ENCODE measurements at regions not wholly inside any gene's neighbourhood (a gene's known extent, or its start where the extent isn't known, plus 50 kb on each side); places are given as distances from the start of the nearest gene placed in this dataset.
A peak's percentile ranks its signal among the peaks of the same experiment; 100 is the strongest.

DNA sequence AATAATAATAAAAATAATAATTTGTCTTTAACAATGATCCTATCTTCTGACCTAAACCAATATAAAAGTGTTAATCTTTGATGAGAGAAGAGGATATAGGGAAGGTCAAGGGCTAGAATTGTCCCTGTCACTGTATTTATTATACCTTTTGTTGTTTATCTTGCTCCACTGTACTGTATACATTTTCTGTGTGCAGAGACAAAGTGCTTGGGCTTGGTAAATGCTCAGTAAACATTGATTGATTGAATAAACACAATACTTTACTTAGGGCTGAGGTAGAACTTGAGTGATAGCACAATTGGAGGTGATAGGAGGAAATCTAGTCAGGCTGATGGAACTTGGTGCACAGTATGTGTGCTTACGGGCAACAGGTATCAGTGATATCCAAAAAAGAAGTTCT lies 161.2 kb downstream of the ARRDC3 start:
- H3K36me3 ChIP-seq = no peaks in the 10 kb centered on the region
- H3K4me3 ChIP-seq = no peak overlapping the region
- H3K4me1 ChIP-seq = peaks cover 0 to 21% (median 0%) of the 10 kb centered on the region in 9 donors
- DNase-seq = no peak
- ATAC-seq = no peak
- intact Hi-C loops (cut with DNase I) = loop anchor here in 4 of 10 donors (5.0 to 10.0 kb wide), 5 partner anchors 117 to 357 kb away; partner anchors contain the start of gene ARRDC3 (in 2 of the 4)
- no peak overlapping the region for H3K27ac ChIP-seq
- no peaks in the 10 kb centered on the region for H3K9me3 ChIP-seq
- 97 to 100% methylated on average over 1 of the region's 1 CpG for WGBS, 2 donors
- H3K27me3 ChIP-seq = no peaks in the 10 kb centered on the region
- TF ChIP-seq, protein P1, sequence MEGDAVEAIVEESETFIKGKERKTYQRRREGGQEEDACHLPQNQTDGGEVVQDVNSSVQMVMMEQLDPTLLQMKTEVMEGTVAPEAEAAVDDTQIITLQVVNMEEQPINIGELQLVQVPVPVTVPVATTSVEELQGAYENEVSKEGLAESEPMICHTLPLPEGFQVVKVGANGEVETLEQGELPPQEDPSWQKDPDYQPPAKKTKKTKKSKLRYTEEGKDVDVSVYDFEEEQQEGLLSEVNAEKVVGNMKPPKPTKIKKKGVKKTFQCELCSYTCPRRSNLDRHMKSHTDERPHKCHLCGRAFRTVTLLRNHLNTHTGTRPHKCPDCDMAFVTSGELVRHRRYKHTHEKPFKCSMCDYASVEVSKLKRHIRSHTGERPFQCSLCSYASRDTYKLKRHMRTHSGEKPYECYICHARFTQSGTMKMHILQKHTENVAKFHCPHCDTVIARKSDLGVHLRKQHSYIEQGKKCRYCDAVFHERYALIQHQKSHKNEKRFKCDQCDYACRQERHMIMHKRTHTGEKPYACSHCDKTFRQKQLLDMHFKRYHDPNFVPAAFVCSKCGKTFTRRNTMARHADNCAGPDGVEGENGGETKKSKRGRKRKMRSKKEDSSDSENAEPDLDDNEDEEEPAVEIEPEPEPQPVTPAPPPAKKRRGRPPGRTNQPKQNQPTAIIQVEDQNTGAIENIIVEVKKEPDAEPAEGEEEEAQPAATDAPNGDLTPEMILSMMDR (IDR thresholded peaks at IDR 0.05) = no peak

DNA sequence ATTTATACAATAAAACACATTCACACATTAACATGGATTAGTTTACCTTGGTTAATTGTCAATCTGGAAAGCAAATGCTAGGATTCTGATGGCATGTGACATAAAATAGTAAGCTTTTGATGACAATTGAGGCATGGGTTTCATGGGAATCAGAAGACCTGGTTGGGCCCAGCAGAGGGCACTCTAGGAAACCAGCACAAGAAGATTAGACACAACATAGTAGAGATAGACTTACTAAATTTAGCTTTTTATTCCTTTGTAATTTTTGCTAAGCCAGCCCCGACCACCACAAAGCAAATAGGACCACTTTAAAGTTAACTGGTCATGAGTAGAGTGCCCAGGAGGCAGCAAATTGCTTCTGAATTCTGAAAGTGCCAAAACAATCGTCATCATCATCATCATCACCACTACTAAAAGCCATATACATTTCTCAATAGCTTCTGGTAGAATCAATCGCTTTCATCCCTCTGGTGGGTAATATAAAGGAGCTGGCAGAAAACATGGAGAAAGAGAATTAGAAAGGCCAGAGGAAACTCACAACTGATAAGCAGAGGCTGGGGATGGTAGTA lies 163.2 kb downstream of the ARRDC3 start:
- intact Hi-C loops (cut with DNase I) = loop anchor here in 8 of 10 donors (5.0 to 10.0 kb wide), 6 partner anchors 95 to 355 kb away; partner anchors contain the start of gene ARRDC3 (in 2 of the 8)
- peaks cover 0 to 21% (median 0%) of the 10 kb centered on the region in 9 donors for H3K4me1 ChIP-seq
- DNase-seq (no peak), ATAC-seq (peak in 3 of 8 donors; percentile 35 to 68 (median 61))
- H3K27me3 ChIP-seq = no peaks in the 10 kb centered on the region
- peak overlapping the region in 4 of 10 donors; percentile 25 to 86 (median 38) for H3K27ac ChIP-seq
- no peak overlapping the region for H3K4me3 ChIP-seq
- H3K9me3 ChIP-seq = no peaks in the 10 kb centered on the region
- no peaks in the 10 kb centered on the region for H3K36me3 ChIP-seq
- TF ChIP-seq, protein P1 (IDR thresholded peaks at IDR 0.05) = peak in 7 of 9 donors; percentile 33 to 58 (median 44)
- WGBS, 2 donors = 88% methylated on average over 3 of the region's 3 CpGs

DNA sequence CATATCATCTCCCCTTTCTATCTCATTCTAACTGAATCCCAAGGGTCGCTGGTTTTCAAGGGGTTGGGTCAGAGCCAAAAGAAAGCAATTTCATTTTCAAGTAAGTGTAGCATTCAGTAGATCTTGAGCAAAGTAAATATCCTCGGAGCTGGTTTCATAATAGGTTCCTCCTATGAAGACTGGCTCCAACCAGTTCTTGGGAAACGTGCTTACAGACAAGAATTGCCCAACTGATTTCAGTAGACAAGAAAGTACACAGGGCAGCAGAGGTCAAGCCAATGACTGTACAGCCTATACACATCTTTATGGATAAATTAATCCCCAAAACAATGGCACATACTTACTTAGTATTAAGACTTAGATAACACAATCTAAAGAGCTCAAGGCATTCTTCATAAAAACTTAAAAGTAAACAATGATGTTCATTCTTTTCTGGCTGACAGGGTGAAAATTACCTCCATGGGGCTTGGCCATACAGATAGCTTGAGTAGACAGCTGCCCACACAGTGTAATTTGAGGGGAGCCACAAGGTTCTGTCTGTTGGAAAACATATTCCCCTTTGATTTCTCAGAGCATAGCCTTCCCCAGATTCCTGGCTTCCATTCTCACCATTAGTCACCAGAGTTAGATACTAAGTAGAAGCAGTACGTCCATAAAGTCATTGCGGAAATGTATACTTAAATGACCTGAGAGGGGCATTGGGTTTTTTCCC lies 163.9 kb downstream of the ARRDC3 start:
- intact Hi-C loops (cut with DNase I) = loop anchor here in 5 of 10 donors (10.0 kb wide), 2 partner anchors 94 to 114 kb away; no protein-coding TSS in a partner anchor
- ATAC-seq (peak; percentile 57 to 93 (median 82)), DNase-seq (peak in 1 of 2 donors; percentile 20)
- no peaks in the 10 kb centered on the region for H3K9me3 ChIP-seq
- H3K27ac ChIP-seq = peak overlapping the region in 6 of 10 donors; percentile 25 to 86 (median 42)
- H3K36me3 ChIP-seq = no peaks in the 10 kb centered on the region
- no peaks in the 10 kb centered on the region for H3K27me3 ChIP-seq
- WGBS, 2 donors = 65 to 75% methylated on average over 5 of the region's 5 CpGs
- TF ChIP-seq, protein P1 (IDR thresholded peaks at IDR 0.05) = no peak
- H3K4me1 ChIP-seq = peaks cover 0 to 21% (median 0%) of the 10 kb centered on the region in 9 donors
- H3K4me3 ChIP-seq = no peak overlapping the region

DNA sequence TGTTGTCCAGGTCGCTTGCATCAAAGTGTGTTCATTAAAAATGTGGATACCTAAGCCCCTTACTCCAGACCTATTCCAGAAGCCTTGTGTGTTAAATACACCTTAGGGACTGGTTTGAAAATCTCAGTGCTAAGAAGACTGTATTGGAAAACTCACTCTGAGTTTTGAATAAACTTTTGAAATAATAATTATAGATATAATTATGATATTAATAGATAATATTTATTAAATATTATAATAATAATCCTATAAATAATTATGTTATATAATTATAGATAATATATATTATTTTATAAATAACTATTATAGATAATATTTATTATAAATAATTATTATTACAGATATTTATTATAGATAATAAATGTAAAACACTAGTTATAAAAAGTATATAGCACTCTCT lies 165.3 kb downstream of the ARRDC3 start:
- TF ChIP-seq, protein P1 (IDR thresholded peaks at IDR 0.05) = no peak
- Histone ChIP-seq H3K27me3 (no peaks in the 10 kb centered on the region), H3K4me1 (peaks cover 0 to 24% (median 0%) of the 10 kb centered on the region in 9 donors), H3K9me3 (no peaks in the 10 kb centered on the region), H3K4me3 (no peak overlapping the region), H3K36me3 (no peaks in the 10 kb centered on the region), H3K27ac (no peak overlapping the region)
- DNase-seq (no peak), ATAC-seq (no peak)
- intact Hi-C loops (cut with DNase I) = loop anchor here in 5 of 10 donors (10.0 kb wide), 2 partner anchors 93 to 113 kb away; no protein-coding TSS in a partner anchor
- 96 to 98% methylated on average over 1 of the region's 1 CpG for WGBS, 2 donors

All from heart right ventricle (tissue), 16 donors.